GM18520 (cell line): ENCODE measurements at regions not wholly inside any gene's neighbourhood (a gene's known extent, or its start where the extent isn't known, plus 50 kb on each side); places are given as distances from the start of the nearest gene placed in this dataset.

Experiments
- ATAC-seq: cut with Tn5 transposase; IDR thresholded peaks from one replicate; pipeline ENCODE4 v1.9.1; 2021; ENCODE audit not compliant: unreplicated experiment

GRCh38 chr6:169048185-169048864, 205.3 kb downstream of the THBS2 start:
- no peak for ATAC-seq

GRCh38 chr6:169047345-169047744, 206.3 kb downstream of the THBS2 start:
- no peak for ATAC-seq

GRCh38 chr6:169046483-169047192, 207.0 kb downstream of the THBS2 start:
- no peak for ATAC-seq

- no peak for ATAC-seq
Observed at GRCh38 chr6:169046021-169046420, 207.6 kb downstream of the THBS2 start.

- no peak for ATAC-seq
Observed at GRCh38 chr6:169045486-169045885, 208.2 kb downstream of the THBS2 start.

GRCh38 chr6:169044381-169045230, 209.0 kb downstream of the THBS2 start:
- ATAC-seq: no peak

- no peak for ATAC-seq
Observed at GRCh38 chr6:169042061-169042460, 211.6 kb downstream of the THBS2 start.

GRCh38 chr6:169041078-169041477, 212.6 kb downstream of the THBS2 start:
- no peak for ATAC-seq

GRCh38 chr6:169038691-169039090, 215.0 kb downstream of the THBS2 start:
- no peak for ATAC-seq

- ATAC-seq: no peak
Observed at GRCh38 chr6:169035385-169036240, 218.0 kb downstream of the THBS2 start.

- ATAC-seq: no peak
Observed at GRCh38 chr6:169034516-169035167, 219.0 kb downstream of the THBS2 start.

GRCh38 chr6:169029861-169030260, 223.8 kb downstream of the THBS2 start:
- no peak for ATAC-seq

GRCh38 chr6:169028343-169028742, 225.3 kb downstream of the THBS2 start:
- ATAC-seq: no peak

- ATAC-seq: no peak
Observed at GRCh38 chr6:169026175-169026574, 227.5 kb downstream of the THBS2 start.

GRCh38 chr6:169024047-169024660, 229.5 kb downstream of the THBS2 start:
- no peak for ATAC-seq

- ATAC-seq: no peak
Observed at GRCh38 chr6:169023161-169023874, 230.3 kb downstream of the THBS2 start.

- no peak for ATAC-seq
Observed at GRCh38 chr6:169022079-169022478, 231.6 kb downstream of the THBS2 start.

GRCh38 chr6:169020821-169021220, 232.8 kb downstream of the THBS2 start:
- no peak for ATAC-seq
